GM20431 (cell line): ENCODE measurements at regions not wholly inside any gene's neighbourhood (a gene's known extent, or its start where the extent isn't known, plus 50 kb on each side); places are given as distances from the start of the nearest gene placed in this dataset.

Experiments used
- in situ Hi-C: fragments of 300-500 bp; cut with MseI, MboI; formaldehyde crosslinking; loops from one replicate; pipeline ENCODE4 v1.15.0; 2020; ENCODE audit warnings: low sequenced_read_pairs; ENCODE audit not compliant: unreplicated experiment

DNA sequence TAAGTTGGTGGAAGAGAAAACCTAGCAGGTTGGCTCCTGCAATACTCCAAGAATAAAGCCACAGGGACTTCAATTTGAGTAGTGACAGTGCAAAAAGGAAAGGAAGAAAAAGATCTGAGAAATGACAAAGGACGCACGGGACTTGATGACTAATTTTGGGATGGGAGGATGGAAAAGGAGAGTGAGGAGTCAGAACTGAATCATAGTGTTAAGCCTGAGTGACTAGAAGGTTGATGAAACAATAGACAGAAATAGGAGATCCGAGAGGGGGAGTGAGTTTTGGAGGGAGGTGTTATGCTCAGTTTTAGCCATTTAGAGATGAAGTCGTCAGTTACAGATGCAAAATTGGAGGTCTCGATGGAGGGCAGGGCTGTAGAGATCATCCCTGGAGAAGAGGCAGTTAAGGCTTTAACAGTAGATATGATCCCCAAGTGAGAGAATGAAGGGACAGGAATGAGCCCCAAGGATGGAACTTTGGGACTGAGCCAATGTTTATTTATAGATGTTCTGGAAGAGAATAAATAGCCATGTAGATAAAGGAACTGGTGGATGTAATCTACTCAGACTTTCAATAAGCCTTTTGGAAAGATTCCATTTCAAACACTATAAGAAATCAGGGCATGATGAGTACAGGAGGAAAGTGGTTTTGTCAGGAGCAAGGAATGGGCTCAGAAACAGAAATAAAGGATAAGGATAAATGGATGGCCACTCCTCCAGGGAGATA lies 108.9 kb upstream of the NCAM1 start:
- in situ Hi-C loops: no loop called here

DNA sequence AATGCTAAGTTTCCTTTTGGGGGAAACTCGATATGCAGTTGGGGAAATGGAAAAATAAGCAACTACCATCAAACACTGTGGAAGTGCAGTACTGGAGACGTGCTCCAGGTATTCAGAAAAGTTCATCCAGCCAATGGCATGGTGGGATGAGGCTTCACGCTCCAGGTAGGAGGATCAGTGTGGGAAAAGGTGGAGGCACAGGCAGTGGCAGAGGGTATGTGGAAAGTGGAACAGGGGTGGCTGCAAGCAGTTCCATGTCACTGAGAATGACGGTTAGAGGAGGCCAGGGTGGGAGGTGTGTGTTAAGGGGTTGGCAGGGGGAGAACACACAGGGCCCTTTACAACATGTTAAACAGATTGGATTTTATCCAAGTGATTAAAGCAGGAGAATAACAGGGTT lies 105.1 kb upstream of the NCAM1 start:
- in situ Hi-C loops: no loop called here

DNA sequence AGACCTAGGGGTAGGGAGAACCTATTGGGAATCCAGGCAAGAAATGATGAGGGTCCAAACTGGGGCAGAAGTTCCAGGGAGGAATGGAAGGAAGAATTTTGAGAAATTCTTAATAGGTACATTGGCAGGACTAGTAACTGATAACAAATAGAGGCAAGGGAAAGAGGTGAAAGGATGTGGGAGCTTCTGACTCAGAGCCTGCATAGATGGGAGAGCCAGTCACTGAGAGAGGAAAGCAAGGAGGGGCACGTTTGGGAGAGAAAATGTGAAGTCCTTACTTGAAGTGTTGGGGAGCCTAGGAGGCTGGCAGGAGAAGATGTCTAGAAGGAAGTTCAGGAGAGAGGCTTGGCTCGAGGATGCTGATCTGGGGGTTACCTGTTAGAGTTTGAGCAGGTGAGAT lies 104.6 kb upstream of the NCAM1 start:
- in situ Hi-C loops: no loop called here

DNA sequence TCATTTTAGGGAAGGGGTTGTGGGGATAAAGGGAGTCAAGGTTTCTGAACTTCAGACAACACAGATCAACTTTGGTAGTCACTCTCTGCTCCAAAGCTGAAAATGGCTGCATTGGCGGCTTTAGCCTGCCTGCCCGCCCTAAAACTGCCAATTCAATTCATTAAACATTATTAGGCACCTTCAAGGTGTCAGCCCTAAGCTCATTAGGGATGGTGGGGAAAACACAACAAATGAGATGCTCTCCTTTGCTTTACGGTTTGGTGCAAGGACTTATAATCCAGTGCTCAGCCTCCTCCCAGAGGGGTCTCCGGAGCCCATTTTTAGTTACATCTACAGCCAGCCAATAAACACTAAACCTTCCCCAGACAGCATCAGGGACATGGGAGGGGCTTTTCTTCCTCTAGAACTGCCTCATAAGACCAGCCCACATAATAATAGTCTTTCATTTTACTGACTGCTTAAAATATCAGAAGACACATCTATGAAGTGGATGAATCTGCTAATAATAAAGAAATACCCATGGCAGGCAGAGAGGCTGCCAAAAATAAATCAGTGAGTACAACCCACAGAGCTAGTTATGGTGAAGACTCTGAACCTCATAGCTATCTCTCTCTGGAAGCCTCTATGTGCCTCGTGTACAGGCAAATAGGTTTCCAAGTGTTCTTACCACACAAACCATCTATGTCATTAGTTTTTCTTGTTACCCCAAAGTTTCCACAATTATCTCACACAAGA lies 102.8 kb upstream of the NCAM1 start:
- in situ Hi-C loops: no loop called here

DNA sequence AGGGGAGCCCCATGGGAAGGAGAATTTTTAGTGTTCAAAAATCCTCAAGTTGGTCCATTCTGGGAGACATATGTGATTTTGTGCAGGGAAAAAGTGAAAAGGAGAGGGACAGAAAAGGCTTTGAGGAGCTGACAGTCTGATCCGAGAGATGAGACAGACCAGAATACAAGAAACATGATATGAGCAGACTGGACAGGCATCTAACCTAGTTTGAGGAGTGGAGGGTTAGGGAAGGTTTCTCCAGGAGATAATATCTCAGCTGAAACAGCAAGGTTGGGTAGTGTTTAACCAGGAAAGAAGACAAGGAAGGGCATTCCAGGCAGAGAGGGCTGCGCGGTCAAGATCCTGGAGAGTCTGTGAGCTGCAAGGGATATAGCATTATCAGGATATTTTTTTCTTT lies 101.4 kb upstream of the NCAM1 start:
- in situ Hi-C loops: no loop called here

DNA sequence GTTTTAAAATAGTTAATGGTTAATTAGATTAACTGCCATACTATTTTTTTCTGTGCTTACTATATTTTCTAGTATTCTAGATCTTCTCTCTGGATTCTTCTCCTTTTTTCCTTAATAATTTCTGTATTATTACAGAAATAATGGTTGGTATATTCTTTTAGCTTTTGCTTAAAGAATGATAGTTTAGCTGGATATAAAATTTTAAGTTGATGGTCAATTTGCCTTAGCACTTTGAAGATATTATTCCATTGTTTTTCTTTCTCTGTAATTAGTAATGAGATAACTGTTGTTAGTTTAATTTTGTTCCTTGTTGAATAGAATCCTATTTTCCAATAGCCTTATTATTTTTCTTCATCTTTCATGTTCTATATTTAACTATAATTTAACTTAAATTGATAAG lies 99.9 kb upstream of the NCAM1 start:
- in situ Hi-C loops: no loop called here

DNA sequence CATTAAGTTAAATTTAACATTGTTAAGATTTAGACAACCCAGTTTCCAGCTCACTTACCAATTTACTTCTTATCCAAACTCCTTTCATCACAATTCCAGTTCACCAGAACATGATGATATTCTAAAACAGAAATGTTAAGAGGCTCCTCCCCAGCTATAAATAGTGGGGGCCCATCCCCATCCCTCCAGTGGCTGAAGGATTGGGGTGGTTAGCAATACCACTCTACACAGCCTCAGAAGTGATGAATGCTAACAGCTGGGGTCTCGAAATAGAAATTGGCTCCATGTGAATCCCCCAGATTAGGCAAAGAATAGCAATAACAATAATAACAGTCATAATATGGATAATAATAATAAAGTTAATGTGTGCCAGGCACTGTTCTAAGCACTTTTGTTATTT lies 97.9 kb upstream of the NCAM1 start:
- in situ Hi-C loops: no loop called here

DNA sequence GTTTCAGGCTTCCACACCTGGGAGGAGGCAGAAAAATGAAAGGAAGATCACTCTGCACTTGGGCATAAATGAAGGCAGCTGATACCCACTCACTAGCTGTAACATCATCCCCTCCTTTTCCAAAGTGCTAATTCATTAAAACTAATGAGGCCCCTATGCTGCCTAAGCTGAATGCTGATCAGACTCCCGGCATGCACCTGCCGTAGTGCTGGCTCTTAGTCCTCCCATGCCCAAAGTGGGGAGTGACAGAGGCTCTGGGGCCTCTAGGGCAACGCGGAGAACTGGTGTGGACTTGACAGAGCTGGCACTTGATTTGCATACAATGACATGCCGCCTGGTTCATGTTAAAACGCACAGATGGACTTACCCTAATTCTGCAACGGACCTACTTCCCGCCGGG lies 96.5 kb upstream of the NCAM1 start:
- in situ Hi-C loops: no loop called here

DNA sequence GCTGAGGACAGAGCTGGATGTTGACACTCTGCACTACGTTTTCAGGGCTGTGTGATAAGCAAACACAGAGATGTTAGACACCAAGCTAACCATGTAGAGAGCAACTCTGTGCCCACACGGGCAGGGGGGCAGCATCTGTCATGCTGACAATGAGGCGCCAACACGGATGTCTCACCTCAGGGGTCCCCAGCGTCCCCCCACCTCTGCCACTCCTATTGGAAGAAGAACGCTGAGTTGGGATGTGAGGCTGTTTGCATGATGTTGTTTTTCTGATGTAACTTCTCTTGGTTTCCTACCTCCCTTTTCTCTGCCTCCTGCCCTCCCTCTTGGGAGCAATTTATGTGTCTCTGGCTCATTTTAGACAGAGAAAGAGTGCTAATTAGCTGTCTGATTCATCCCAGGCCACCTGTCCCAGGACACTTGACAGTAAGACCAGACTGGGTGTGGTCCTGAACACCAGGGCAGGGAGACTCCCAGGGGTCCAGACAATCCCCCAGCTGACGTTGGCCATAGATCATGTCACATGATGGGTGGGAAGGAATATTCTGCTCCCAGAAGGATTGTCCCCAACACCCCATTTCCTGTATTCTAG lies 89.2 kb upstream of the NCAM1 start:
- in situ Hi-C loops: no loop called here

DNA sequence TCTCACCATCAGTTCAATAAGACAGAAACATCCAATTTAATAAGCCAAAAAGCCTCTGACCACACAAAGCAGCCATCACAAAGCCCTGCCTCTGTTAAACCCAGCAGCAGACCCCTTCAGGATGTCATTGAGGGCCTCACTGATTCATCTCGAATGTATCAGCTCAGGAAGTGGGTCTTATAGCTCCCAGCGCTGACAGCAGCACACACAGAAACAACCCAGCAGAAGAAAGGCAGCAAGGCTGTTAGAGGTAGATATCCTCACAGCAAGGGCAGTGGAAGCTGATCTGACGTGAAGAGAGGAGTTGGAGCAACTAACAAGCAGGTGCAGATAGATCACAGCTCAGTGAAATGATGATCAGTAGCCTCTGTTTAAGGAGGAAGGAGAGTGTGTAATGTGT lies 86.2 kb upstream of the NCAM1 start:
- in situ Hi-C loops: no loop called here

DNA sequence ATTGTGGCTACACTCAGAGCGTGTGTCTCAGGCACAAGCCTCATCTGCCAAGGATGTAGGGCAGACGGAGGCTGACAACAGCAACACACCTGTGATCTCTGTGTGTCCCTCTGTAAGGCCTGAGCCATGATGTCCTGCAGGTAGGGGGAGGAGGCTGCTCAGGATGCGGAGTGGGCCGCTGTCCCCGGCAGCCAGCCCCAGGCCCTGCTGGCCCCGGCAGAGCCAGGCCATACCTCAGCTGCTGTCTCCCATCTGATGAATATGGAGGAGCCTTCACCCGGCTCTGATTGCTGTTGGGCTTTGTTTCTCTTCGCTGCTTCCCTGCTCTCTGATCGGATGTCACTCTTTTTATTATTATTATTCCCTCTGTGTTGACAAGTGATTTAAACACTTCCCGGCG lies 83.6 kb upstream of the NCAM1 start:
- in situ Hi-C loops: no loop called here

DNA sequence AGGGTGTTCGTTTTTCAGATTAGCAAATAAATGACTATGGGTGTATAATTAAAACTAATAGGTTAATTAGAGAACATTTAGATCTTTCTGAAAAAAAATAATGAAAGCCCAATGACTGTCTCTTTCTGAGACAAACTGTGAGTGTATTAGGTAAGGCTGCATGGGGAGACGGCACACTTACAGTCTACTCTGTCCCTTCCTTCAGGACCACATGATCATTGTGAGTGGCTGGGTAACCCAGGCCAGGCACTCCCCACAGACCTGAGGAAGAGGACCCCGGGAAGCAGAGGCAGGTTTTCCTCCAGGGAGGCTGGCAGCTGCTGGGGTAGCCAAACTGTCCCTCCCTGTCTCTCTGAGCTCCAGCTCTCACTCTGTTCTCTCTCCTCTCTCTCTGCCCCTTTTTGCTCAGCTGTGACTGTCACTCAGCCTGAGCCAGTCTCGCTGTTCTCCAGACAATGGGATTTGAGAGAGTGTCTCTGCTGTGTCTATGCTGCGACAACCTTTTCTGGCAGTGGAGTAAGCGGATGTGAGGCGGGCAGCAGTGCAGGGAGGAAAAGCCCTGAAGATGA lies 83.1 kb upstream of the NCAM1 start:
- in situ Hi-C loops: no loop called here

DNA sequence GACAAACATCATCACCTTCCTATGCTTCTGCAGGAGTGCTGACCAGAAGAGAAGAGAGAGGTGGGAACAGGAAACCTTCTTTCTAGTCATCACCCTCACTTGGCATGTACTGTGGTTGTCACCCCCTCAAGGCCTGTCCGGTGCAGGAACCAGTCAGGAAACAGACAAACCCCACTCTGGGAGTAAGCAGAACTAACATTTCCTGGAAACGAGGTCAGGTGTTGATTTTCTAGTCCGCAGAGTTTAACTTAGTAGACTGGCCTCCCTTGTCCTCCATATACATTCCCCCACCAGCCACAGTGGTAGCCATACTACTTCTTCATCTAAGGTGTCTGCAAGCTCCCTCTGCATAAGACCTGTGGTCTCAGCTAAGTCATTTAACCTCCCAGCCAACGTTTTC lies 80.7 kb upstream of the NCAM1 start:
- in situ Hi-C loops: no loop called here

DNA sequence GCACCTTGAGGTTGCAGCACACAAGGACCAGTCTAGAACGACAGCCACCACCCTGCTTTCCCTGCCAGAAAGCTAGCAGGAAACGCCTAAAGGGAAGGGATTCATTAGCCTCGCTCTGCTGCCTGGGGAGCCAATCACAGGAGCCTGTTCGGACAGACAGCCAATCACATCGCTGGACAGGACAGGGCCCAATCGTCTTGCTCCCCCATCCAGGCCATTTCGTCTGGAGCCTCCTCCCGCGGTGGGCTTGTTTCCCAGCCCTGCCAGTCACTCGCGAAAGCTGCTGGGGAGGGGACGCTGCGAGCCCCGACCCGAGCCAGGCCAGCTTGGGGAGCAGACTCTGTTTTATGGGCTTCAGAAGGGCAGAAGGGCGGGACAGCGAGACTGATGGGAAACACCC lies 79.8 kb upstream of the NCAM1 start:
- in situ Hi-C loops: no loop called here

DNA sequence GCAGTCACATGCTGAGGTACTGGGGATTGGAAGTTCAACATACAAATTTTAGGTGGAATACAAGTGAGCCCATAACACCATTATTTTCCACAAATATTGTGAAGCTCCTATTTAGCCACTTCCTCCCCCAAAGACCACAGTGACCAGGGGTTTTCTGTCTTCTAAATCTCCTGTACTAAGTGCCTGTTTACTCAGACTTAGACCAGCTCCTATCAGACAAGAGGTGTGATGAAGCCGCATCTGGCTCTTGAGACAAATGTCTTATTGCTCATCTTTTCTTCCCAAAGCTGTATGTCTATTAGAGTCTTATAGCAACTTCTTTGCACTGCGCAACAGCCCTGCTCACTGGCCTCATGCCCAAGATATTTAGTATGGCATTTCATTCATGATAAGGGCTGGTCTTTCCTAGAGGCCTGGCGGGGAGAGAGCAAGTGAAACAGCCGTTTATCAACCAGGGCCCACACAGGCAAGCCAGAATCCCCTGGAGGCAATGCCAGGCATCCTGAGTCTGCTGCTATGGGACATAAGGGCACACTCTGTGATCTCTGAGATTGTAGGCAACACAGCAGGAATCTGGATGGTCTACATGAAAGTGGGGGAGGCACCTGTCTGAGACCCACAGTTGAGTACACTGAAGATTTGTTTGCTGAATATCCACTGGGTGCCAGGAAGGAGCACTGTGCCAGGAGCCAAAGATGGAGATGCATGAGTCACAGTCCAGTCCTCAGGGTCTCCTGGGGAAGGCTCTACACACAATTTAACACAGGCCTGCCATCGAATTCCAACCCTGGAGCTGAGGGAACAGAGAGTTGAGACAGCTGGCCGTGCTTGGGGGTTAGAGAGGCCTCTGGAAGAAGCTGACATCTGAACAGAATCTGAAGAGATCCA lies 78.5 kb upstream of the NCAM1 start:
- in situ Hi-C loops: no loop called here

DNA sequence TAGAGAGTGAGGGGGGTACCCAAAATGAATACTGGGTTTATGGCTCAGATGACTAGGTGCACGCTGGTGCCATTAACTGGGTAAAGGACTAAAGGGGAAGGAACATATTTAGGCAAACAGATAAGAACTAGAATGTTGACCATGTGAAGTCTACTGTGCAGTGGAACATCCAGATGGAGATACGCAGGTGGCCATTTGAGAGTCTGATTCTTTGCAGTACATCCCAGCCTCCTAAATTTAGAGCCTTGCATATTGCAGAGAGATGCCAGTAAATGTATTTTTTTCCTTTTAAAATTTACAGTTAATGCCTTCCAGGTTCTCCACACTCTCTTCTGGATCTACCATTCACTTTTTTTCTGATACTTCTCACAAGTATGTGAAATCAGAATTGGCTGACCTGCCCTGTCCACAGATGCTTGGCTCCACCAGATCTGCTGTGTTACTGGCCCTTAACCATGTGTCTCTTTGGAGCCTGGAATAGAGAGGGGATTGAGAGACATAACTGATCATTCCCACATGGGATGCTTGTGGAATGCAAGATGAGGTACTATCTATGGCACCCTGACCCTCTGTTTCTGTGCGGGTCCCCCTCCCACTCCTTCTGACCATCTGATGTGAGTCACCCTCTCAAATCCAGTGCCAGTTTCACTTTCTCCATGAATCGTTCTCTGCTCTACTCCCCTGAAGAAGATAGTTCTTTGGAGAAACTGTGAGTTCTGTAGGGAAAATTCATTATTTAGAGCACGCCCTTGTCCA lies 77.0 kb upstream of the NCAM1 start:
- in situ Hi-C loops: no loop called here

DNA sequence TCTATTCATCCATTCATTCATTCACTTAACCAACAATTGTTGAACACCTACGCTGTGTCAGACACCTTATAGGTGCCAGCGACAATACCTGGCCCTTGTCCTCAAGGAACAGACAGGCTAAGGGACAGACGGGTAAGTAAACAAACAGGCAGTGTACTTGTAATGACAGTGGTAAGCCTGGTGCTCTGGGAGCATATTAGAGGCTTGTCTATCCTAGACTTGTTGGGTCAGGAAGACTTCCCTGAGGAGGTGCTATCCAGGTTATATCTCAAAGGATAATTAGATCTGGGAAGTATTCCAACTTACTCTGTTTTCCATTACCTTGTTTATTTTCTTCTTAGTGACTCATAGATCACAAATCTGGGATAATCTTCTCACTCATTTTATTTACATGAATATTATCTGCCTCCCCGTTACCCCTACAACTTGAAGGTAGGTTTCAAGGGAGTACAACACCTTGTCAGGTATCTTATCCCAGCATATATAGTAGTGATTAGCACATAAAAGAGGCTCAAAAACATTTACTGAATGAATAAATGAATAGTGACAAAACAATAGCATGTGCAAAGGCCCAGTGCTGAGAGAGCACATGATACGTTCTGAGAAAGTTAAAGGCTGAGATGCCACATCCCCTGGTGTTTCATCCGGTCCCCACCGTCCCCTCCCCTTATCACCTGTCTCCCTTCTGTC lies 75.3 kb upstream of the NCAM1 start:
- in situ Hi-C loops: no loop called here

DNA sequence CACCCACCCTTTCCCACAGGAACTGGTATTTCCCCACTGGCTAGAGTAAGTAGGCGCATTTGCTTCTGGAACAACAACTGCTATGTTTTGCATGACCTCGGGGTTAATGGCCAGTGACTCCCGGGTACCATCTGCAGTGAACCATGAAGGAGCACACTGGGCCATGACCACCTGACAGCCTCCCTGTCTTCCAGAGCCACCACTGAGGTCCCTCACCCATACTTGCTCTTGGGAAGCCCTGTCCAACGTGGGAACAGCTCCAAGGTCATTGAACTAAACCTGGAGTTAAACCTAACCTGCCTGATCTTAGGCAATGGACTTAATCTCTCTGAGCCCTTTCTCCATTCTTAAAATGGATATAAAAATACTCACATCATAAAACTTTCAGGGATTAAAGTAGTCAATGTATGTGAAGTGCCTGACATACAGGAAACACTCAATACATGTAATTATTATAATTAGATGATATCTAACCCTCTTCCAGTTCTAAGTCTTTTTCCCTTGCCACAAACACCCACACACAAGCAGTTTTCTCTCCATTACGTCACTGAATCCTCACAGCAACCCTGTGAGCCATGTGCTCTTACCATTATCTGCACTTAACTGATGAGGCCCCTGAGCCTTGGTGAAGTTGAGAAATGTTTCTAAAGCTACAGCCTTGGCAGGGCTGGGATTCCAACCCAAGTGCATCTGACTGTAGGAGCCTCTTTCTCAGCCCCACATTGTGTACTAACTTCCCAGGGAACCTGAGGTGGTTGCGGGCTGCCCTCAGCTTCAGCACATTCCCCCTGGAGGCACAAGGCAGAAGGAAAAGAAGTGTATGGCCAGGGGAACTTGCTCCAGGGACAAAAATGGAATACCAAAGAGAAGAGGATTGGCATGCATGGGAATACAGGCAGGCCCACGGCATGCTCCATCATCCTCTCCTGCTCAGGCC lies 74.5 kb upstream of the NCAM1 start:
- in situ Hi-C loops: no loop called here
